ENCODE measurements at regions not wholly inside any gene's neighbourhood (a gene's known extent, or its start where the extent isn't known, plus 50 kb on each side); places are given as distances from the start of the nearest gene placed in this dataset.

DNA sequence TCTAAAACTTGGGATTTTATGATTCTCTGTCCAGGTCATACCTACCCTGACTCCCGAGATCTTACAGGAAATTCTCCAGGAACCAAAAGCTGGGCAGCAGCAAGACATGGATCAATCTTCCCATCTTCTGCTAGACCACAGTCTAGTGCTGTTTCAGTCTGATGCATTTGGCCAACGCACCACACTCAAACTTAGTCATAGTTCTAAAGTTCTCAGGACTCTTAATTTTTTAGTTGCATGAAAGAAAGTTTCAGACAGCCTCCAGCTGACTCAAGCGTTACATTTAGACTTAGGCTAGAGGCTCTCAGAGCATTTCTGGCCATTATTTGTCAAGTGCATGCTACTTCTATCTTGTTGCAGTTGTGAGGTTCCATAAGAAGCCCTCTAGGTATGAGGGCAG, 230.1 kb upstream of the CCDC150 start (continued):
- TF ChIP-seq, protein P1, sequence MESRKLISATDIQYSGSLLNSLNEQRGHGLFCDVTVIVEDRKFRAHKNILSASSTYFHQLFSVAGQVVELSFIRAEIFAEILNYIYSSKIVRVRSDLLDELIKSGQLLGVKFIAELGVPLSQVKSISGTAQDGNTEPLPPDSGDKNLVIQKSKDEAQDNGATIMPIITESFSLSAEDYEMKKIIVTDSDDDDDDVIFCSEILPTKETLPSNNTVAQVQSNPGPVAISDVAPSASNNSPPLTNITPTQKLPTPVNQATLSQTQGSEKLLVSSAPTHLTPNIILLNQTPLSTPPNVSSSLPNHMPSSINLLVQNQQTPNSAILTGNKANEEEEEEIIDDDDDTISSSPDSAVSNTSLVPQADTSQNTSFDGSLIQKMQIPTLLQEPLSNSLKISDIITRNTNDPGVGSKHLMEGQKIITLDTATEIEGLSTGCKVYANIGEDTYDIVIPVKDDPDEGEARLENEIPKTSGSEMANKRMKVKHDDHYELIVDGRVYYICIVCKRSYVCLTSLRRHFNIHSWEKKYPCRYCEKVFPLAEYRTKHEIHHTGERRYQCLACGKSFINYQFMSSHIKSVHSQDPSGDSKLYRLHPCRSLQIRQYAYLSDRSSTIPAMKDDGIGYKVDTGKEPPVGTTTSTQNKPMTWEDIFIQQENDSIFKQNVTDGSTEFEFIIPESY (IDR thresholded peaks at IDR 0.05; ENCODE audit: extremely low read depth, insufficient replicate concordance, low read length): no peak
- TF ChIP-seq, protein P2, sequence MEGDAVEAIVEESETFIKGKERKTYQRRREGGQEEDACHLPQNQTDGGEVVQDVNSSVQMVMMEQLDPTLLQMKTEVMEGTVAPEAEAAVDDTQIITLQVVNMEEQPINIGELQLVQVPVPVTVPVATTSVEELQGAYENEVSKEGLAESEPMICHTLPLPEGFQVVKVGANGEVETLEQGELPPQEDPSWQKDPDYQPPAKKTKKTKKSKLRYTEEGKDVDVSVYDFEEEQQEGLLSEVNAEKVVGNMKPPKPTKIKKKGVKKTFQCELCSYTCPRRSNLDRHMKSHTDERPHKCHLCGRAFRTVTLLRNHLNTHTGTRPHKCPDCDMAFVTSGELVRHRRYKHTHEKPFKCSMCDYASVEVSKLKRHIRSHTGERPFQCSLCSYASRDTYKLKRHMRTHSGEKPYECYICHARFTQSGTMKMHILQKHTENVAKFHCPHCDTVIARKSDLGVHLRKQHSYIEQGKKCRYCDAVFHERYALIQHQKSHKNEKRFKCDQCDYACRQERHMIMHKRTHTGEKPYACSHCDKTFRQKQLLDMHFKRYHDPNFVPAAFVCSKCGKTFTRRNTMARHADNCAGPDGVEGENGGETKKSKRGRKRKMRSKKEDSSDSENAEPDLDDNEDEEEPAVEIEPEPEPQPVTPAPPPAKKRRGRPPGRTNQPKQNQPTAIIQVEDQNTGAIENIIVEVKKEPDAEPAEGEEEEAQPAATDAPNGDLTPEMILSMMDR (IDR thresholded peaks at IDR 0.05 in 2 of 3, conservative IDR thresholded peaks at IDR 0.05 in 1 of 3; ENCODE audit: borderline replicate concordance in 1 of 3, insufficient read depth in 1 of 3, low read depth in 2 of 3, low read length in 2 of 3): no peak
- TF ChIP-seq FOSL1 (IDR thresholded peaks at IDR 0.05; ENCODE audit: low read depth): no peak
- TF ChIP-seq ZNF274 (IDR thresholded peaks at IDR 0.05; ENCODE audit: low read depth, low read length): no peak
- no peak for TF ChIP-seq EGR1 (IDR thresholded peaks at IDR 0.05; ENCODE audit: low read depth)
- no peak for TF ChIP-seq CEBPB (IDR thresholded peaks at IDR 0.05; ENCODE audit: low read depth)
- TF ChIP-seq EZH2phosphoT487 (IDR thresholded peaks at IDR 0.05; ENCODE audit: borderline replicate concordance): no peak
- TF ChIP-seq TCF7L2 (IDR thresholded peaks at IDR 0.05; ENCODE audit: borderline replicate concordance, extremely low read depth, insufficient read depth, insufficient read length): no peak
- no peak for TF ChIP-seq CBX3 (IDR thresholded peaks at IDR 0.05; ENCODE audit: low read depth)
- TF ChIP-seq, protein P3, sequence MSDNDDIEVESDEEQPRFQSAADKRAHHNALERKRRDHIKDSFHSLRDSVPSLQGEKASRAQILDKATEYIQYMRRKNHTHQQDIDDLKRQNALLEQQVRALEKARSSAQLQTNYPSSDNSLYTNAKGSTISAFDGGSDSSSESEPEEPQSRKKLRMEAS (IDR thresholded peaks at IDR 0.05): no peak
- no peak for TF ChIP-seq SIN3A (IDR thresholded peaks at IDR 0.05; ENCODE audit: low read depth)

DNA sequence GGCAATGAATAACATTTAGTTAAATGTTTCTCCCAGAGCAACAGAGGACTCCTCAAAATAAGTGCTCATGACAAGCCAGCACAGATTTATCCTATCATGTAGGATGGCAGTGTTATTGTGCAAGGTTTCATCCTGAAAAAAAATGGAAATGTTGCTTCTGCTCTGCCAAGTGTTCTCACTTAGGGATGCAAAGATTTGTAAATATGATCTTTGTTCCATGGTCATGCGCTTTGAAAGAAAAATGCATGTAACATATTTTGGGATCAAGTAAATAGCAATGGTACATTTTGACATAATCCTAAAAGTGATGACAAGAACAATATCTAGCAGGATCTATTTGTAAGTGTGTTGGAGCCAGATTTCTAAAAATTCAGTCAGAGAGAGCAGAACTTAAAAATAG, 229.5 kb upstream of the CCDC150 start:
- no peaks in the 10 kb centered on the region for H4K20me1 ChIP-seq (ENCODE audit: insufficient read depth)
- H3K9me2 ChIP-seq (ENCODE audit: insufficient read depth): no peaks in the 10 kb centered on the region
- intact Hi-C loops (cut with micrococcal nuclease): no loop called here
- CTCF ChIA-PET: no interaction called here
- no peak overlapping the region for H3K4me2 ChIP-seq (ENCODE audit: low read length)
- no peak overlapping the region for H2AFZ ChIP-seq (ENCODE audit: low read depth, low read length, poor library complexity, severe bottlenecking)
- H3K4me1 ChIP-seq (ENCODE audit: control insufficient read depth in 1 of 2, insufficient read depth in 2 of 2, low read length in 2 of 2): no peaks in the 10 kb centered on the region
- BruUV-seq (replicated peaks): no TSS peak
- H3K27ac ChIP-seq (ENCODE audit: low read depth, low read length): no peak overlapping the region
- no peak overlapping the region for H3K9ac ChIP-seq (ENCODE audit: low read length)
- H3K27me3 ChIP-seq (ENCODE audit: insufficient read depth, low read length): no peaks in the 10 kb centered on the region
- POLR2A ChIA-PET: no interaction called here
- no peak overlapping the region for H3K4me3 ChIP-seq (replicated peaks in 1 of 2; ENCODE audit: low read depth in 1 of 2, low read length in 2 of 2)
- no peaks in the 10 kb centered on the region for H3K36me3 ChIP-seq (ENCODE audit: control insufficient read depth in 1 of 2, insufficient read depth in 2 of 2, low read length in 2 of 2)
- DNase-seq (ENCODE audit: low read depth, low spot score): no peak
- no peaks in the 10 kb centered on the region for H3K9me3 ChIP-seq (ENCODE audit: control insufficient read depth in 1 of 2, insufficient read depth in 1 of 2, low read depth in 1 of 2, low read length in 2 of 2)
- RAD21 ChIA-PET (ENCODE audit: low non-redundant PET in 1 of 2, low total read pairs in 2 of 2, uncharacterized antibody in 2 of 2, unreplicated experiment in 2 of 2): no interaction called here
- no peaks in the 10 kb centered on the region for H3K79me2 ChIP-seq (ENCODE audit: insufficient read depth, low read length)
- TF ChIP-seq POLR2AphosphoS5 (IDR thresholded peaks at IDR 0.05; ENCODE audit: low read depth, low read length): no peak
- TF ChIP-seq, protein P3 (IDR thresholded peaks at IDR 0.05): no peak
- TF ChIP-seq, protein P1 (IDR thresholded peaks at IDR 0.05; ENCODE audit: extremely low read depth, insufficient replicate concordance, low read length): no peak
- ATAC-seq: no peak

Measured in HCT116 (cell line).